K562 (cell line): ENCODE measurements at regions not wholly inside any gene's neighbourhood (a gene's known extent, or its start where the extent isn't known, plus 50 kb on each side); places are given as distances from the start of the nearest gene placed in this dataset.

ENCODE experiments used
- AFF4 ChIP-seq: sonication (generic); formaldehyde crosslinking; IDR thresholded peaks from 2 replicates; pipeline ENCODE4 v1.8.0; 2023; ENCODE audit warnings: mild to moderate bottlenecking, missing genetic modification reagents
- CAMTA2 ChIP-seq: fragments of 250-450 bp; sonication (Bioruptor Pico); conservative IDR thresholded peaks from 2 replicates; pipeline ENCODE4 v1.5.1; 2022
- ELF4 ChIP-seq: fragments of 450-650 bp; formaldehyde crosslinking; IDR thresholded peaks from 2 replicates; pipeline ENCODE4 v1.4.0; 2022; ENCODE audit warnings: missing genetic modification characterization
- HDGF ChIP-seq: fragments of 450-650 bp; IDR thresholded peaks from 2 replicates; pipeline ENCODE4 v1.6.1; 2016
- NCOA1 ChIP-seq: fragments of 450-650 bp; IDR thresholded peaks from 2 replicates; pipeline ENCODE4 v1.6.1; 2016; ENCODE audit warnings: low read depth
- STAG1 ChIP-seq: sonication (generic); formaldehyde crosslinking; IDR thresholded peaks from 2 replicates; pipeline ENCODE4 v1.5.0; 2020; ENCODE audit warnings: missing genetic modification reagents, borderline replicate concordance
- THRA ChIP-seq: fragments of 450-650 bp; IDR thresholded peaks from 2 replicates; pipeline ENCODE4 v1.6.1; 2017; ENCODE audit warnings: mild to moderate bottlenecking, moderate library complexity
- TRIM24 ChIP-seq, 2 experiments: fragments of 450-650 bp; IDR thresholded peaks; 2 replicates each; pipeline ENCODE4 v1.6.1; 2016
- U2AF2 ChIP-seq: fragments of 200-400 bp; formaldehyde crosslinking; optimal IDR thresholded peaks from 2 replicates; pipeline ENCODE3; 2017; ENCODE audit warnings: low read depth, mild to moderate bottlenecking, low read length
- XRCC5 ChIP-seq: fragments of 200-400 bp; formaldehyde crosslinking; IDR thresholded peaks from 2 replicates; pipeline ENCODE4 v1.6.1; 2017; ENCODE audit warnings: low read depth, mild to moderate bottlenecking, low read length
- ZBTB33 ChIP-seq: sonication (generic); formaldehyde crosslinking; IDR thresholded peaks from 2 replicates; pipeline ENCODE4 v1.8.1; 2023; ENCODE audit warnings: mild to moderate bottlenecking, missing genetic modification reagents
- ZNF232 ChIP-seq: sonication (generic); formaldehyde crosslinking; IDR thresholded peaks from 2 replicates; pipeline ENCODE4 v1.8.0; 2022; ENCODE audit warnings: mild to moderate bottlenecking, missing genetic modification reagents
- ZNF431 ChIP-seq: sonication (generic); formaldehyde crosslinking; IDR thresholded peaks from 2 replicates; pipeline ENCODE4 v1.8.0; 2022; ENCODE audit warnings: mild to moderate bottlenecking, missing genetic modification reagents

- TF ChIP-seq THRA (no peak), CAMTA2 (CRISPR knock-in tag) (no peak), AFF4 (CRISPR knock-in tag) (no peak), STAG1 (CRISPR knock-in tag) (no peak), TRIM24 (IDR thresholded peaks at IDR 0.05) (no peak), ELF4 (no peak), NCOA1 (no peak), ZNF431 (CRISPR knock-in tag) (no peak), ZNF232 (CRISPR knock-in tag) (no peak), HDGF (no peak), XRCC5 (no peak), ZBTB33 (CRISPR knock-in tag) (no peak), U2AF2 (no peak)
These were observed 2095.5 kb upstream of the WWC1 start for GRCh38 chr5:166195981-166196380.
